DMS153 treated with DMSO at 0.1 percent for 48 hours (cell line): ENCODE measurements at regions not wholly inside any gene's neighbourhood (a gene's known extent, or its start where the extent isn't known, plus 50 kb on each side); places are given as distances from the start of the nearest gene placed in this dataset.
"Not testable (repeated sequence)": the region's sequence is repeated elsewhere in the genome, so short reads cannot be mapped to it uniquely, and the experiment has no call there.

ENCODE experiments used
- DNase-seq: peaks from one replicate; lab custom pipeline; 2025; ENCODE audit not compliant: unreplicated experiment; lab: John Stamatoyannopoulos, UW

- peak; percentile 64 for DNase-seq
These were observed 145.5 kb upstream of the CTAGE1 start for GRCh38 chr18:22563164-22563583.

GRCh38 chr18:22564036-22564435 is 146.3 kb upstream of the CTAGE1 start:
- DNase-seq = no peak

GRCh38 chr18:22566703-22567420 is 149.1 kb upstream of the CTAGE1 start:
- no peak for DNase-seq

- DNase-seq = no peak
These were observed 150.1 kb upstream of the CTAGE1 start for GRCh38 chr18:22567794-22568193.

GRCh38 chr18:22570492-22570891 is 152.8 kb upstream of the CTAGE1 start:
- DNase-seq = no peak

- no peak for DNase-seq
These were observed 154.6 kb upstream of the CTAGE1 start for GRCh38 chr18:22572341-22572740.

GRCh38 chr18:22579271-22579670 is 161.6 kb upstream of the CTAGE1 start:
- DNase-seq = no peak

- DNase-seq = no peak
These were observed 167.6 kb upstream of the CTAGE1 start for GRCh38 chr18:22585333-22585732.

- DNase-seq = no peak
These were observed 168.1 kb upstream of the CTAGE1 start for GRCh38 chr18:22585821-22586220.

GRCh38 chr18:22591222-22591621 is 173.5 kb upstream of the CTAGE1 start:
- DNase-seq = no peak

- DNase-seq = no peak
These were observed 176.5 kb upstream of the CTAGE1 start for GRCh38 chr18:22594155-22594690.

GRCh38 chr18:22601481-22601880 is 183.8 kb upstream of the CTAGE1 start:
- DNase-seq = no peak

- DNase-seq = not testable (repeated sequence)
These were observed 184.7 kb upstream of the CTAGE1 start for GRCh38 chr18:22602456-22602855.

GRCh38 chr18:22603902-22604301 is 186.2 kb upstream of the CTAGE1 start:
- DNase-seq = no peak

GRCh38 chr18:22604390-22604985 is 186.8 kb upstream of the CTAGE1 start:
- DNase-seq = no peak

GRCh38 chr18:22604986-22605421 is 187.3 kb upstream of the CTAGE1 start:
- no peak for DNase-seq

GRCh38 chr18:22605736-22606135 is 188.0 kb upstream of the CTAGE1 start:
- DNase-seq = no peak

- DNase-seq = no peak
These were observed 189.0 kb upstream of the CTAGE1 start for GRCh38 chr18:22606563-22607283.

- no peak for DNase-seq
These were observed 189.5 kb upstream of the CTAGE1 start for GRCh38 chr18:22607284-22607635.

GRCh38 chr18:22608847-22609246 is 191.1 kb upstream of the CTAGE1 start:
- DNase-seq = no peak

GRCh38 chr18:22609642-22610041 is 191.9 kb upstream of the CTAGE1 start:
- no peak for DNase-seq
